ENCODE measurements at regions not wholly inside any gene's neighbourhood (a gene's known extent, or its start where the extent isn't known, plus 50 kb on each side); places are given as distances from the start of the nearest gene placed in this dataset.

DNA sequence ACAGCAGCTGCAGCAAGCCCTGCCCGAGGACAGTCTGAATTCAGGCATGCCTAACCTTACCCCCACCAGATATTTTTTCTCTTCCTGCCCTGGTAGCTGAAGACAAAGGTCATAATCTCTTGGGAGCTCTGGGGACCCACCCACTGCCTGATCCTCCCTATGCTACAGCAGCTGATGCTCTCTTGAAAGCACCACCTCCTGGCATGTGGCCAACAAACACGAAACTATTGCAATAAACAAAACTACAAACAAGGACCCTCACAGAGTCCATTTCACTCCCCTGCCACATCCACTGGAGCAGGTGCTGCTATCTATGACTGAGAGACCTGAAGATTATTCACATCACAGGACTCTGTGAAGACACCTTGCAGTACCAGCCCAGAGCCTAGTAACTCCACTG, 238.5 kb upstream of the HS3ST5 start:
- ATAC-seq (no peak), DNase-seq (no peak)
- intact Hi-C loops (cut with micrococcal nuclease) = no loop called here

DNA sequence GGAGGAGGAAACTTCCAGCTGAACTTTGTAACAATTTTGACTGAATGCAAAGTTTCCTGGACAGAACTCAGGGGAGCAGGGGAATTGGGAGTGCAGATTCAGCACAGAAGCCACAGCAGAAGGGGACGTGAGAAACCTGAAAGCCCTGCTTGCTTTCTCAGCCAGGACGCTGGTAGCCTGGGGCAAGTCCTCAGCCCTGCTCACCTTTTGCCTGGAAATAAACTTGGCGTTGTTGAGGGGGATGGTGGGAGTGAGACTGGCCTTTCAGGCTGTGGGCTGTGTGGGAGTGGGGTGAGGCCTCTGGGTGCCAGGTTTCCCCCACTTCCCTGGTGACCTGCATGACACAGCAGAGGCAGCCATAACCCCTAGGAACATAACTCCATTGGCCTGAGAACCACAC, 238.1 kb upstream of the HS3ST5 start:
- DNase-seq (no peak), ATAC-seq (no peak)
- intact Hi-C loops (cut with micrococcal nuclease) = no loop called here

DNA sequence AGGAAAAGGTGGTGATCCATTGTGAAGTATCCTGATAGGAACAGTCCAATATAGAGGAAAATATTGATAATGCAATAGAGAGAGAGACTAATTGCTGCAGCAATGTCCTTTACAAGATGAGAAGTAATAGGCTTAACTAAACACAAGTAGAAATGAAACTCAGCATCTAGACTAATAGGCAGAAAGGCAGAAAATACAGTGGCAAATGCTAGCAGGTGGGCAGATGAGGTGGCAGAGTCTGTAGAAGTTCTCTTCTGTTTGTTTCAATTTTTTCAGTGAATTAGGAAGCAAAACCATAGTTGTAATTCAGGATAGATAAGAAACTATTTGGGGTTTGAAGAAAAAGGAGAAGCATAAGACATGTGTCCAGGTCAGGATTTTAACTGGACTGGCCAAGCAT, 236.7 kb upstream of the HS3ST5 start:
- intact Hi-C loops (cut with micrococcal nuclease) = no loop called here
- no peak for DNase-seq
- ATAC-seq = no peak

DNA sequence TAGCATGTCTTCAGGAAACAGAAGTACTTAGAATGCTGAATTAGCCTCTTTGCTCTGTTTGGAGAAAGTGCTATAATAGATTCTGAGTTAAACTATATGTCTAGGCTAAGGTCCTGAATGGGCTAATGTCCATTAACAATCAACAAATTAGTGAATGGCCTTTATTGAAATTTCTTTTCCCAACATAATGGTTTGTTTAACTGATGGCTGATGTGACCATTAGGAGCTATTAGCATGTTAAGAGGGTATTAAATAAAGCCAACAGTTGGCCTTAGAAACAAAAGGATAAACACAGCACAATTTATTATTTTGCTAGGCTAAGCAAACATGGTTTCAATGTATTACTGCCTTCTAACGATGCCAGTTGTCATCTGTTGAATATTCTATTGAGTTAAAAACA, 234.3 kb upstream of the HS3ST5 start:
- ATAC-seq = no peak
- intact Hi-C loops (cut with micrococcal nuclease) = no loop called here

DNA sequence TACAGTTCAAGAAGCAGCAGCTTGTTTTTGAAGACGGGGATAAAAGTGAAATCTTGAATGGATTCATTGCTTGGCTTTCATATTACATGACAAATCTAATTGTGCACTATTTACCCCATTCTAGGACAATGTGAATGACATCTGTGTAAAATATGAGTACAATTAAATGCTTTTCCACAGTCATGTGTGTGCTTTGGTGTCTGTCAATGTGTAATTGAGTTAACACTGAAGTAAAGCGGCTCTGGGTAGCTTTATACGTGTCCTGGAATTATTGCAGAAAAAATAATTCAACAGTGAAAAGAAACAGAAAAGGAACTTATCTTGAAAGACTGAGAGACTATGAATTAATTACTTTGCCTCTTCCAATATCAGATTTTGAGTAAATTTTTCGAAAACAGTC, 233.5 kb upstream of the HS3ST5 start:
- intact Hi-C loops (cut with micrococcal nuclease) = no loop called here

More for the DNA sequence above, 234.3 kb upstream of the HS3ST5 start:
- no peak for DNase-seq

DNA sequence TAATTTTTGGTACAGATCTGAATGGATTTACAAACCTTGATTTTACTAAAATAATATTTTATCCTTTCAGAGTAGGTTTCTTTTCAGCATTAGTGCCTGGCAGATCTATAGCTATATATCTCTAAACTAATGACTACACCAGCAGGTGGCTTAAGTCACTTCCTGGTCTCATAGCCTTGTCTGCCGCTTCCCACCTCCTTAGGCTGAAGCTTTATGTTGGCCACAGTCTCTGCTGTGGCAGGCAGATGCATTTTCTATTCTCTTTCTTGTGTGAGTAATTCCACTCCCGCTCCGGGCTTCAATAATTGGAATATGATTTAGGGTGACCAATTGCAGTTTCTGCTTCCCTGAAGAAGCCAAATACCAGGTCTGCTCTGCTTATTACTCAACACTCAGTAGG, 226.8 kb upstream of the HS3ST5 start:
- DNase-seq (no peak), ATAC-seq (no peak)
- intact Hi-C loops (cut with micrococcal nuclease) = no loop called here

More for the DNA sequence above, 233.5 kb upstream of the HS3ST5 start:
- DNase-seq (no peak), ATAC-seq (no peak)

DNA sequence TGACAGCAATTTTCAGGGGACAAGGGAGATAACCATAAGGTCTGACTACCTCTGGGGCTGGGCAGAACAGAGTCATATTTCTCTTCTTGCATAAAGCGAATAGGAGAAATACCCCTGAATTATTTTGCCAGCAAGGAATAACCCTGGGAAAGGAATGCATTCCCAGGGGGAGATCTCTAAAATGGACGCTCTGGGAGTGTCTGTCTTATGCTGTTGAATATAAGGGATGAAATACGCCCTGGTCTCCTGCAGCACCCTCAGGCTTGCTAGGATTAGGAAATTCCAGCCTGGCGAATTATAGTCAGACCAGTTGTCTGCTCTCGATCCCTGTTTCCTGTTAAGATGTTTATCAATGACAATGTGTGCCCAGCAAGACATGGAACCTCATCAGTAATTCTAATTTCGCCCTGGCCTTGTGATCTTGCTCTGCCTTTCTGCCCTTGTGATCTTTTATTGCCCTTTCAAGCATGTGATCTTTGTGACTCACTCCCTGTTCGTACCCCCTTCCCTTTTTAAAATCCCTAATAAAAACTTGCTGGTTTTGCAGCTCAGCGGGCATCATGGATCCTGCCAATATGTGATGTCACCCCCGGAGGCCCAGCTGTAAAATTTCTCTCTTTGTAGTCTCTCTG, 221.6 kb upstream of the HS3ST5 start:
- DNase-seq = no peak
- ATAC-seq = no peak

DNA sequence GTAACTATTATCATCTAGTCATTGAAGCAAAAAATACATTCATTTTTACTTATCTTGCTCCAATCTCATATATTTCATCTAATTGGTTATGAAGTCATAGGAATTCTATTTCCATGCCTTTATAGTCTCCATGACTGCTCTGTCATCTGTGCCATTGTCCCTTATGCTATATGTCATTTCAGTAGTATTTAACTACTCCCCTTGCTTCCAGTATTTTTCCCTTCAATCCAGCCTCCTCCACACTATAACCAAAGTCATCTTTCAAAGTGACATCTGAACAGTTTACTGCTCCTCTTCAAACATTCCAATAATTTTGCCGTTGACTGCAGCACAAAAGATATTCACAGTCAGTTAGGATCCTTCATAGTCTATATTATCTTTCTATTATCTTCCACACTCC, 216.6 kb upstream of the HS3ST5 start:
- DNase-seq (no peak), ATAC-seq (no peak)
- intact Hi-C loops (cut with micrococcal nuclease) = no loop called here

More for the DNA sequence above, 221.6 kb upstream of the HS3ST5 start:
- intact Hi-C loops (cut with micrococcal nuclease) = no loop called here

DNA sequence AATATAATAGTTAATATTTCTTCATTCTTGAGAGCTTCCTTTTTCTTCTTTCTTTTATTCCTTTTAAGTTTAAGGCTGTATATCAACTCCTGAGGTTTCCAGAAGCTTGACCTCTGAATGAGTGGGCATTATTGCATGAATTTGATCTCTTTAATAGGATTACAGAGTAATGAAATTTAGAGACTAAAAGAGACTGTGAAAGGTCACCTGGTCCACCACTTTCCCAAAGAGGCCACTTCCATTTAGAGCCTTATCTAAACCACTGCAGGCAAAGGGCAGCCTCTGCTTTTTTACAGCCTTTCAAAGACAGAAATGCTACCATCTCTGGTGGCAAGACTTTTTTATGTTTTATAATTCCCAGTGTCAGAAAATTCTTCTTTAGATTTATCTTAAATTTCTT, 215.3 kb upstream of the HS3ST5 start:
- no peak for DNase-seq
- intact Hi-C loops (cut with micrococcal nuclease) = no loop called here
- ATAC-seq = no peak

DNA sequence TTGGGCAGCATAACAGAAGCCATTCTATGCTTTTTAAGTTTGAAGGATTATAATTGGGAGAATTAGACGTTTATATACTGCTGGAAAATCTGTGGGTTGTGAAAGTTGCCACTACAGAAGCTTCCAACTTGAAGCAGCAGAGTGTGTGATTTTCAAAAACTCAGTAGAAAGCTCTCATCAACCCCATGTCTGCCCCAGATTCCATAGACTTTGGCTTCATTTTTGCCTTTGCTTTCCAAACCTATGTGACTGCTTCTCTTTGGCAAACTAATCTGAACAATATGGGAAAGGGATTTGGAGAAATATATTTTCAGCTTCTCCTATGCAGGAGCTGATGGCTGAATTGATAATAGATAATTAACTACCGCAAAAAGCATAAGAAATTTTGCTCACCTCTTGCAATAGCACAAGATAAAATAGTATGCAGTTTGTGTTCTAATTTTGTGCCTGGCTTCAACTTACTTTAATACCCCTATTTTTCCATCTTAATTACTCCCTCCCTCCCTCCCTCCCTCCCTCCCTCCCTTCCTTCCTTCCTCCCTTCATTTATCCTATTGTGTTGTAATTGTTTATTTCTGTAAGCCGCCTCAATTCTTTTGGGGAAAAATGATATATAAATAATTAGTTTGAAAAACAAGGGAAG, 214.1 kb upstream of the HS3ST5 start:
- ATAC-seq (no peak), DNase-seq (no peak)
- intact Hi-C loops (cut with micrococcal nuclease) = no loop called here

DNA sequence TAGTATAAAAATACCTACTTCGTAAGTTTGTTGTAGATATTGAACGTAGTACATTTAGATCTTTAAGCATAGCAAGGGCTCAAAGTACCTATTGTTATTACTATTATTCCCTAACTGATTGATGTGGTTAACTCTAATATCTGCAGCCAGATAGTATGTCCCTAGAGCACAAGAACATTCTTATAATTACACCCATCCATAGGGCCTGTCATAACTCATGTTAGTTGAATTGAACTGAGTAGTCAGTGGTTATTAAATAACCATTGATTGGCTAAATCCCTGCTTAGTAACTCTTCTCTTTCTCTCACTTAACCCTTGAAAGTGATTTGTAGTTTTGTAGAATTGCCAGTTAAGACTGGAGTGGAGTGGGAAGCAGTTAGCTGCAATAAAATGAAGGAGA, 207.5 kb upstream of the HS3ST5 start:
- intact Hi-C loops (cut with micrococcal nuclease) = no loop called here
- DNase-seq = no peak
- ATAC-seq = no peak

DNA sequence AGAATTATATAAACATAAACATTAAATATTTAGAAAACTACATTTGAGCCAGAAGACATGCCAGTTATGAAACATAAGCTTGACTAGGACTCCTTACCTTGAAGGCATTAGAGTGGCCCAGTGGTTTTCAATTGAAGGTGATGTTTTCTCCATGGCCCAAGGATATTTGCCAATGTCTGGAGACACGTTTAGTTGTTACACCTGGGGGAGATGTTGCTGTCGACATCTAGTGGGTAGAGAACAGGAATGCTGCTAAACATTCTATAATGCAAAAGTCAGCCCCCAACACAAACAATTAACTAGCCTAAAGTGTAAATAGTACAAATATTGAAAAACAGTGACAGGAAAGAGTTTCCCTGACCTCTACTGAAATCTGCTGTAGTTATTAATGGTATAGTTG, 200.9 kb upstream of the HS3ST5 start:
- no peak for ATAC-seq
- DNase-seq = no peak
- intact Hi-C loops (cut with micrococcal nuclease) = no loop called here

DNA sequence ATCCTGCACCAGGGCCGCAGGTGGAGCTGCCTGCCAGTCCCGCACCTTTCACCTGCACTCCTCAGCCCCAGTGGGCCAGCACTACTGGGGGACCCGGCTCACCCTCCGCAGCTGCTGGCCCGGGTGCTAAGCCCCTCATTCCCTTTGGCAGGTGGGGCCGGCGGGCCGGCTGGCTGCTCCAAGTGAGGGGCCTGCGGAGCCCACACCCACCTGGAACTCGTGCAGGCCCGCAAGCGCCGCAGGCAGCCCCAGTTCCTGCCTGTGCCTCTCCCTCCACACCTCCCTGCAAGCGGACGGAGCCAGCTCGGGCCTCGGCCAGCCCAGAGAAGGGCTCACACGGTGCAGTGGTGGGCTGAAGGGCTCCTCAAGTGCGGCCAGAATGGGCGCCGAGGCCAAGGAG, 199.0 kb upstream of the HS3ST5 start:
- intact Hi-C loops (cut with micrococcal nuclease) = no loop called here
- no peak for DNase-seq
- no peak for ATAC-seq

DNA sequence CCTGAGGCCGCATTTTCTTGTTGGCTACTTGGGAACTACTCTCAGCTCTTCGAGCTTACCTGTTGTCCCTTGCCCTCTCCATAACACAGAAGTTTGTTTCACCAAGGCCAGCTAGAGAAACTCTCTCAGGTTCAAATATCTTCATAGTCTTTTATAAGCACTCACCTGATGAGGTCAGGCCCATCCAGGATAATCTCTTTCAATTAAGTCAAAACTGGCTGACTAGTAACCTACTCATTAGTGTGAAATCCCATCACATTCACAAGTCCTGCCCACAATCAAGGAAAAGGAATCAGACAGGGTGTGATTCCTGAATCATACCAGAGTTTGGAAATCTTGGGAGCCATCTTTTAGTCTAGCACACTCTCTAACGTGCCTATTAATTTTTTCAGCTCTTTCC, 195.2 kb upstream of the HS3ST5 start:
- DNase-seq (no peak), ATAC-seq (no peak)
- intact Hi-C loops (cut with micrococcal nuclease) = no loop called here

DNA sequence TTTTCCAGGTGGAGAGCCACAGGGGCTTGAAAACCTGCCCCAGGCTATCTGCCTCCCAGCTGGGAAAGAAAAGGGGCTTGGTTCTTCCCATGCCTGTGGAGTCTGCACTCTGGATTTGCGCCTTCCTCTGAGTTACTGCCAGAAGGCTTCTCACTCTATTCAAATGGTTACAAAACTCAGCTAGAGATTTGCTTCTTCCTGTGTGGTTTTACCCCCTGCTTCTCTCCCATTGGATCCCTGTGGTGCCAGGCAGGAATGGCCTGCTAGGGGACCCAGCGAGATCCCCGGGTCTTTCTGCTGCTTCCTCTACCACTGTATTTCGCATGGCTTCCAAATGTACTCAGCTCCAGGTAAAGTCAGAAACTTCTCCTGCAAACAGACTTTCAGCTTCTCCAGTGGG, 192.0 kb upstream of the HS3ST5 start:
- DNase-seq = no peak
- ATAC-seq = no peak
- intact Hi-C loops (cut with micrococcal nuclease) = no loop called here

DNA sequence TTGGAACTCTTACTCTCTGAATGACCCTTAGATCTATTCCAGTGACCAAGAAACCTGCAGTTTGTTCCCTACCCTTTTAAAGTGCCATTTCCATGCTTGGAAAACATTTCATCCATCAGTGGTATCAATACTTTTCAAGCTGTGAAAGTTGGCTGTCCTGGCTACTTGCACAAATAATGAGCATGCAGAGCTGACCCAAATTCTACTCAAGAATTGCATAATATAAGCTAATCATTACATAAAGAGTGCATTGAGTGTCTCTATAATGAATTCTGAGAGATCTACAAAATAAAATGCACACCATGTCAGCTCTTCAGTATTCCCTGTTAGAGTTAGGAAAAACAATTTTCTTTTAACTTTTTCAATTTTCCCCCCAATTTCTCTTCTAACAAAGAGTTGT, 181.3 kb upstream of the HS3ST5 start:
- no peak for ATAC-seq
- no peak for DNase-seq
- intact Hi-C loops (cut with micrococcal nuclease) = no loop called here

DNA sequence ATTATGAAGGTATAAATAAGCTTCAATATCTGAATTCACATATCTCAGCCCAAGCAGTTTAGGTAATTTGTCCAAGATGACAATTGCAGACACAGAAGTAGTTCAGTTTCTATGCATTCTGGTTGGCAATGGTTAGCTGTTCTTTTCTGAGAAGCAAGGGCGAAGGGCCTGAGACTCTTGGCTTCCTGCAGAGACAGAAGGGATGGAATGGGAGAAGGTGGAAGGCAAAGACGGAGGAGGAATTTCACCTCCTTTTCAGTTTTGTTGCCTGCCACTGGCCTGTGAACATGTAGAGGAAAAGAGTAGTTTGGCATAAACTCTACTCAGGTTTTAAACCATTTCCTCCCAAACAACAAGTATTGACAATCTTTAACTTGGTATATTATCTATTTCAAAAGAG, 180.7 kb upstream of the HS3ST5 start:
- DNase-seq (no peak), ATAC-seq (no peak)
- intact Hi-C loops (cut with micrococcal nuclease) = no loop called here

DNA sequence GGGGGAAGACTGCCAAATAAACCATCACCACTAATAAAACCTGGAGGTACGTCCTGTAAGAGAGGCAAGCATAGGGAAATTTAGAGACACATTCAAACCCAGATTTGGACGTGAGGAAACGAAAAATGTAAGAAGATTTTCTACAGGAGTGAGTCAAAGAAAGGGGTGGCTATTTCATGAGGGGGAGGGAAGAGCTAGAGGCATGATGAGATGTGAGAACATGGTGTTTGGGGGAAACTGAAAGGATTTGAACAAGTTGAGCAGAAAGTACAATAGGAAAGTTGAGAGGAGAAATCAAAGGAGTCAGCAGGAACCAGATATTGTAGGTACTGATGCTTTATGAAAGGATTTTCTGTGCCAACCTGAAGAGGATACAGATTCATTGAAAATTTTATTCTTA, 179.1 kb upstream of the HS3ST5 start:
- no peak for DNase-seq
- intact Hi-C loops (cut with micrococcal nuclease) = no loop called here
- ATAC-seq = no peak

DNA sequence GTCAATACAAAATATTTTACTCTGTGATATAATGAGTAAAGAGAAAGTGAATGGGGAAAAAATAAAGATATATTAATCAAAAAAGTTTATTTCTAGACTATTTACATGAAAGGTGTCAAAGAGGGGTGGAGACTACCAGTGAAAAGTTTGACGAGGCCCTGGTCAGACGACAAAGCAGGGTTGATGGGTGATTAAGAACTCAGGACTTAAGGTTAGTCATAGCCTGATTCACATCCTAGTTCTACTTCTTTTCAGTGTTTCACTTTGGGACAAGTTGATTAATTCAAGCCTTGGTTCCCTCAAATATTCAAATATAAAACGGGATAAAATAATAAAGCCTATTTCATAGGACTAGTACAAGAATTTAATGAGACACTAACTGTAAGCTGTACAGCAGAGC, 178.2 kb upstream of the HS3ST5 start:
- no peak for ATAC-seq
- no peak for DNase-seq
- intact Hi-C loops (cut with micrococcal nuclease) = no loop called here

DNA sequence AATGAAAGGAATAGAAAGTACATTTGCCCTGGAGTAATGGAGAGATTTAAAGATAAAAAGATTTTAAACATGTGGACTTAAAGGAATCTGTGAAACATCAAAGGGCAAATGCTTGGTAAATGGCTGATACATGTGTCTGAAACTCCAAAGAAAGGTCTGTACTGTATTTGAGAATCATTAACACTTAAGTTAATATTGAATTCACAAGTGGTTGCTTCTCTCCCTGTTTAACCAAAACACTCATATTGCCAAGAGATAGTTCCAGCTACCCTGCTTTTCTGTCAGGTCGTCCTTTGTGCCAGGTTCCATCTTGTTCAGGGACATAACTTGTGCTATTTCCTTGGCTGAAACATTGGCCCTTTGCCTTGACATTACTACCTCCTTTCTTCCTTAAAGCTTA, 171.3 kb upstream of the HS3ST5 start:
- DNase-seq = no peak
- no peak for ATAC-seq
- intact Hi-C loops (cut with micrococcal nuclease) = no loop called here

DNA sequence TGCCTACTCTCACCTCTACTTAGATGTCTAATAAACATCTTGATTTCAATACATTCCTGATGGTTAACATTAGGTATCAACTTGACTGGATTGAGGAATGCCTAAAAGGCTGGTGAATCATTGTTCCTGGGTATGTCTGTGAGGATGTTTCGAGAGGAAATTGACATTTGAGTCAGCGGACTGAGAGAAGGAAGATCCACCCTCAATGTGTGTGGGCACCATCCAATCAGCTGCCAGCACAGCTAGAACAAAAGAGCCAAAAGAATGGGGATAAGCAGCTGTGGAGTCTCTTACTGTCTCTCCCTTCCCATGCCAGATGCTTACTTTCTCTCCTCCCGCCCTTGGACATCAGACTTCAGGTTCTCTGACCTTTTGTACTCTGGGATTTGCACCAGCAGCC, 128.6 kb upstream of the HS3ST5 start:
- intact Hi-C loops (cut with micrococcal nuclease) = no loop called here
- DNase-seq = no peak
- ATAC-seq = no peak

DNA sequence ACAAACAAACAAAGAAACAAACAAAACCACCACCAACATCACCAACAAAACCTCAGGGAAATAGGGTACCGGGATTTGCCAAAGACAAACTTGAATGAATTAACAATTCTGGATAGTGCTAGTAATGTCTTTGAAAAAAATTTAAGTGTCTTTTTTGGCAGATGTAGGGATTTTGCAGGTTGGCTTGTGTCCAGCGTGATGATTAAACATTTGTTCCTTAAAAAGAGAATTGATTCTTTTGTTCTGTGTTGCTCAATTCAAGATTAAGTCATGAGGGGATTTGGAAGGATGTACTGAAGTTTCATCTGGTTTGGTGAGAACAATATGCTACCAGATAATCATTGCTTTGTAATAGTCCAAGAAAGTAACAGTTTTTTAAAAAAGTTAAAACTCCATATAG, 125.1 kb upstream of the HS3ST5 start:
- no peak for DNase-seq
- ATAC-seq = no peak
- intact Hi-C loops (cut with micrococcal nuclease) = no loop called here
